Liver (tissue), 8 donors: ENCODE measurements at regions not wholly inside any gene's neighbourhood (a gene's known extent, or its start where the extent isn't known, plus 50 kb on each side); places are given as distances from the start of the nearest gene placed in this dataset.

ENCODE experiments used
- DNase-seq: peaks from one replicate; pipeline ENCODE4 v3.0.0-alpha.2; 2017; ENCODE audit warnings: low spot score
- H3K27ac ChIP-seq, 2 donors: one replicate each; pipeline ENCODE4 v1.7.0; 2013; ENCODE audit warnings: inconsistent platforms in 2 of 2, low read length in 2 of 2, control low read depth in 1 of 2, low read depth in 1 of 2, mild to moderate bottlenecking in 1 of 2
- H3K27me3 ChIP-seq, 4 donors: one replicate each; pipeline versions ENCODE4 v1.6.1 to v1.7.0; 2013; ENCODE audit warnings: low read length in 3 of 4, inconsistent platforms in 1 of 4, mild to moderate bottlenecking in 1 of 4, moderate library complexity in 1 of 4; ENCODE audit not compliant: control insufficient read depth in 4 of 4, insufficient read depth in 4 of 4
- H3K36me3 ChIP-seq, 4 donors: one replicate each; pipeline versions ENCODE4 v1.6.1 to v1.7.0; 2013; ENCODE audit warnings: low read length in 3 of 4, mild to moderate bottlenecking in 3 of 4, low read depth in 1 of 4, moderate library complexity in 1 of 4; ENCODE audit not compliant: control insufficient read depth in 4 of 4, insufficient read depth in 3 of 4
- H3K4me1 ChIP-seq, 4 donors: one replicate each; pipeline versions ENCODE4 v1.6.1 to v1.7.0; 2013; ENCODE audit warnings: low read length in 3 of 4, mild to moderate bottlenecking in 3 of 4, moderate library complexity in 1 of 4; ENCODE audit not compliant: control insufficient read depth in 4 of 4, insufficient read depth in 4 of 4
- H3K4me3 ChIP-seq, 3 donors: one replicate each; pipeline versions ENCODE4 v1.6.1 to v1.7.0; 2013; ENCODE audit warnings: low read length in 3 of 3, control low read depth in 1 of 3, low read depth in 1 of 3, mild to moderate bottlenecking in 1 of 3
- H3K9ac ChIP-seq, 2 donors: one replicate each; pipeline ENCODE4 v1.7.0; 2013; ENCODE audit warnings: low read length in 2 of 2, mild to moderate bottlenecking in 2 of 2, moderate library complexity in 2 of 2, control low read depth in 1 of 2, low read depth in 1 of 2
- H3K9me3 ChIP-seq, 4 donors: one replicate each; pipeline versions ENCODE4 v1.6.1 to v1.7.0; 2013; ENCODE audit warnings: low read length in 3 of 4; ENCODE audit not compliant: control insufficient read depth in 4 of 4
- ATF3 ChIP-seq: IDR thresholded peaks from 2 replicates; pipeline ENCODE4 v1.6.1; 2016; ENCODE audit warnings: antibody characterized with exemption
- CTCF ChIP-seq: fragments of 150-350 bp; IDR thresholded peaks from 2 replicates; pipeline ENCODE4 v1.5.1; 2017; ENCODE audit warnings: improper control_type of control experiment, low read depth, low read length; ENCODE audit not compliant: missing input control
- EGR1 ChIP-seq, 2 donors: IDR thresholded peaks; 2 replicates each; pipeline ENCODE4 v1.6.1; 2016 to 2018; ENCODE audit warnings: antibody characterized with exemption in 2 of 2, low read depth in 2 of 2
- FOXA1 ChIP-seq: IDR thresholded peaks from 2 replicates; pipeline ENCODE4 v1.6.1; 2016; ENCODE audit warnings: antibody characterized with exemption
- FOXA2 ChIP-seq: IDR thresholded peaks from 2 replicates; pipeline ENCODE4 v1.6.1; 2016; ENCODE audit warnings: antibody characterized with exemption
- GABPA ChIP-seq, 2 donors: IDR thresholded peaks in 1 of 2; conservative IDR thresholded peaks in 1 of 2; 2 replicates each; pipeline ENCODE4 v1.6.1; 2016; ENCODE audit warnings: antibody characterized with exemption in 2 of 2, mild to moderate bottlenecking in 1 of 2, moderate library complexity in 1 of 2
- HNF4A ChIP-seq, 2 donors: conservative IDR thresholded peaks; 2 replicates each; pipeline ENCODE4 v1.6.1; 2016; ENCODE audit warnings: antibody characterized with exemption in 2 of 2, mild to moderate bottlenecking in 2 of 2
- HNF4G ChIP-seq: IDR thresholded peaks from 2 replicates; pipeline ENCODE4 v1.6.1; 2016; ENCODE audit warnings: antibody characterized with exemption
- JUND ChIP-seq, 2 donors: IDR thresholded peaks; 2 replicates each; pipeline ENCODE4 v1.6.1; 2016; ENCODE audit warnings: antibody characterized with exemption in 2 of 2
- MAX ChIP-seq: IDR thresholded peaks from 2 replicates; pipeline ENCODE4 v1.6.1; 2016; ENCODE audit warnings: antibody characterized with exemption
- NR2F2 ChIP-seq: IDR thresholded peaks from 2 replicates; pipeline ENCODE4 v1.6.1; 2016; ENCODE audit warnings: antibody characterized with exemption
- REST ChIP-seq: IDR thresholded peaks from 2 replicates; pipeline ENCODE4 v1.6.1; 2016; ENCODE audit warnings: antibody characterized with exemption, mild to moderate bottlenecking
- RXRA ChIP-seq, 2 donors: IDR thresholded peaks; 2 replicates each; pipeline ENCODE4 v1.6.1; 2017 to 2018; ENCODE audit warnings: antibody characterized with exemption in 2 of 2, mild to moderate bottlenecking in 1 of 2
- SP1 ChIP-seq: IDR thresholded peaks from 2 replicates; pipeline ENCODE4 v1.6.1; 2018; ENCODE audit warnings: antibody characterized with exemption, mild to moderate bottlenecking
- YY1 ChIP-seq: IDR thresholded peaks from 2 replicates; pipeline ENCODE4 v1.6.1; 2016; ENCODE audit warnings: antibody characterized with exemption, mild to moderate bottlenecking
- ZBTB33 ChIP-seq: IDR thresholded peaks from 2 replicates; pipeline ENCODE4 v1.6.1; 2016; ENCODE audit warnings: antibody characterized with exemption
- WGBS: extraction: QIAGEN DNeasy Blood & Tissue Kit; methylation state at CpG from one replicate; pipeline ENCODE4 v1.1.7; 2013; 5-methylcytosine and 5-hydroxymethylcytosine counted together
- donor health status: healthy.
- donor health status: healthy.
- donor health status: healthy.
- donor health status: healthy.
- donor health status: healthy.

GRCh38 chr5:72744136-72744535 is 72.3 kb upstream of the TNPO1 start:
- TF ChIP-seq FOXA2 (no peak), CTCF (no peak), EGR1 (IDR thresholded peaks at IDR 0.05; ENCODE audit: low read depth in 2 of 2) (no peak), GABPA (IDR thresholded peaks at IDR 0.05 in 1 of 2, conservative IDR thresholded peaks at IDR 0.05 in 1 of 2) (no peak), HNF4G (no peak), MAX (no peak), JUND (IDR thresholded peaks at IDR 0.05) (no peak), ZBTB33 (no peak), FOXA1 (no peak), REST (no peak), YY1 (no peak), RXRA (IDR thresholded peaks at IDR 0.05) (no peak), HNF4A (conservative IDR thresholded peaks at IDR 0.05) (no peak), NR2F2 (no peak), ATF3 (no peak)
- WGBS, result 89% methylated on average over 4 of the region's 4 CpGs
- DNase-seq, result no peak
- Histone ChIP-seq H3K9ac (no peak overlapping the region), H3K4me3 (no peak overlapping the region), H3K4me1 (no peaks in the 10 kb centered on the region), H3K27ac (no peak overlapping the region), H3K36me3 (no peaks in the 10 kb centered on the region), H3K9me3 (no peaks in the 10 kb centered on the region), H3K27me3 (no peaks in the 10 kb centered on the region)

GRCh38 chr5:72741805-72742204 is 74.7 kb upstream of the TNPO1 start:
- Histone ChIP-seq H3K4me1 (no peaks in the 10 kb centered on the region), H3K27ac (no peak overlapping the region), H3K9me3 (no peaks in the 10 kb centered on the region), H3K36me3 (no peaks in the 10 kb centered on the region), H3K4me3 (no peak overlapping the region), H3K27me3 (no peaks in the 10 kb centered on the region), H3K9ac (no peak overlapping the region)
- DNase-seq, result no peak
- TF ChIP-seq ATF3 (no peak), FOXA1 (no peak), NR2F2 (no peak), MAX (no peak), SP1 (no peak), HNF4G (no peak), FOXA2 (no peak)
